ENCODE measurements at regions not wholly inside any gene's neighbourhood (a gene's known extent, or its start where the extent isn't known, plus 50 kb on each side); places are given as distances from the start of the nearest gene placed in this dataset.

- CTCF ChIA-PET: no interaction called here
- intact Hi-C loops (cut with micrococcal nuclease; ENCODE audit: unreplicated experiment) (no loop called here), in situ Hi-C loops (cut with MboI) (no loop called here)
- Histone ChIP-seq H3K27ac (ENCODE audit: control insufficient read depth, insufficient read depth) (no peak overlapping the region), H3K36me3 (ENCODE audit: control insufficient read depth in 2 of 2, insufficient read depth in 2 of 2, low read length in 1 of 2) (no peaks in the 10 kb centered on the region), H3K4me1 (ENCODE audit: control insufficient read depth, insufficient read depth, low read length) (no peaks in the 10 kb centered on the region), H3K9me3 (replicated peaks; ENCODE audit: control insufficient read depth, insufficient read depth, low read length) (no peaks in the 10 kb centered on the region), H3K27me3 (replicated peaks in 1 of 2; ENCODE audit: control insufficient read depth in 2 of 2, insufficient read depth in 2 of 2, low read length in 1 of 2) (no peaks in the 10 kb centered on the region), H3K79me2 (ENCODE audit: control insufficient read depth, insufficient read depth, low read length) (no peaks in the 10 kb centered on the region), H3K9ac (ENCODE audit: control insufficient read depth, insufficient read depth, low read length) (no peak overlapping the region), H3K4me2 (ENCODE audit: control insufficient read depth, insufficient read depth) (no peak overlapping the region), H3K4me3 (no peak overlapping the region), H4K20me1 (ENCODE audit: control insufficient read depth, insufficient read depth) (no peaks in the 10 kb centered on the region), H2AFZ (ENCODE audit: control insufficient read depth, low read depth, low read length) (no peak overlapping the region)
- FAIRE-seq (no peak), ATAC-seq (no peak), DNase-seq (ENCODE audit: low read depth, low spot score) (no peak)
- RAD21 ChIA-PET (ENCODE audit: unreplicated experiment): no interaction called here
- TF ChIP-seq EP300 (IDR thresholded peaks at IDR 0.05; ENCODE audit: borderline replicate concordance in 1 of 2, control insufficient read depth in 1 of 2, low read depth in 2 of 2, low read length in 2 of 2): no peak
- TF ChIP-seq, protein P1, sequence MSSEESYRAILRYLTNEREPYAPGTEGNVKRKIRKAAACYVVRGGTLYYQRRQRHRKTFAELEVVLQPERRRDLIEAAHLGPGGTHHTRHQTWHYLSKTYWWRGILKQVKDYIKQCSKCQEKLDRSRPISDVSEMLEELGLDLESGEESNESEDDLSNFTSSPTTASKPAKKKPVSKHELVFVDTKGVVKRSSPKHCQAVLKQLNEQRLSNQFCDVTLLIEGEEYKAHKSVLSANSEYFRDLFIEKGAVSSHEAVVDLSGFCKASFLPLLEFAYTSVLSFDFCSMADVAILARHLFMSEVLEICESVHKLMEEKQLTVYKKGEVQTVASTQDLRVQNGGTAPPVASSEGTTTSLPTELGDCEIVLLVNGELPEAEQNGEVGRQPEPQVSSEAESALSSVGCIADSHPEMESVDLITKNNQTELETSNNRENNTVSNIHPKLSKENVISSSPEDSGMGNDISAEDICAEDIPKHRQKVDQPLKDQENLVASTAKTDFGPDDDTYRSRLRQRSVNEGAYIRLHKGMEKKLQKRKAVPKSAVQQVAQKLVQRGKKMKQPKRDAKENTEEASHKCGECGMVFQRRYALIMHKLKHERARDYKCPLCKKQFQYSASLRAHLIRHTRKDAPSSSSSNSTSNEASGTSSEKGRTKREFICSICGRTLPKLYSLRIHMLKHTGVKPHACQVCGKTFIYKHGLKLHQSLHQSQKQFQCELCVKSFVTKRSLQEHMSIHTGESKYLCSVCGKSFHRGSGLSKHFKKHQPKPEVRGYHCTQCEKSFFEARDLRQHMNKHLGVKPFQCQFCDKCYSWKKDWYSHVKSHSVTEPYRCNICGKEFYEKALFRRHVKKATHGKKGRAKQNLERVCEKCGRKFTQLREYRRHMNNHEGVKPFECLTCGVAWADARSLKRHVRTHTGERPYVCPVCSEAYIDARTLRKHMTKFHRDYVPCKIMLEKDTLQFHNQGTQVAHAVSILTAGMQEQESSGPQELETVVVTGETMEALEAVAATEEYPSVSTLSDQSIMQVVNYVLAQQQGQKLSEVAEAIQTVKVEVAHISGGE (CRISPR knock-in tag; IDR thresholded peaks at IDR 0.05): no peak
- POLR2A ChIA-PET: no interaction called here
- WGBS (ENCODE audit: insufficient coverage, insufficient replicate concordance, low lambda C conversion rate, missing lambda C conversion rate): 88% methylated on average over 1 of the region's 1 CpG
- no TSS peak for BruUV-seq (replicated peaks)
- SMC1A ChIA-PET (ENCODE audit: uncharacterized antibody, unreplicated experiment): no interaction called here
These were observed 336.0 kb downstream of the TBC1D4 start for GRCh38 chr13:75145927-75146326.

DNA sequence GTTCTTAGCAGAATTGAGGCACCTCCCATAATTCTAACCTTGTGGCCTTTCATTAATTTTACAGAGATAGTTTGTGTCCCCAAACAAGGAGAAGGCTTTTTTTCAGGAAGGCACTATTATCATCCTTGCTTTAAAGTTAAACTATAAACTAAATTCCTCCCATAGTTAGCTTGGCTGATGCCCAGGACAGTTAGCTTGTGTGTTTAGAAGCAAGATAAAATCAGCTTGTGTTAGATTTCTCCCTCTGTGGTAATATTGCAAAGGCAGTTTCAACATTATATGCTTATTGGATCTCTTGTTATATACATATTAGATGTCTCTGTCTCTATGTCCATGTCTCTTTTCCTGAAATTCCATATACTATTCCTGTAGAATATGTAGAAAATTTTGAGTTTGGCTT, 342.7 kb downstream of the TBC1D4 start:
- RAD21 ChIA-PET (ENCODE audit: unreplicated experiment): no interaction called here
- Histone ChIP-seq H4K20me1 (ENCODE audit: control insufficient read depth, insufficient read depth) (no peaks in the 10 kb centered on the region), H3K4me2 (ENCODE audit: control insufficient read depth, insufficient read depth) (no peak overlapping the region), H2AFZ (ENCODE audit: control insufficient read depth, low read depth, low read length) (no peak overlapping the region), H3K27me3 (replicated peaks in 1 of 2; ENCODE audit: control insufficient read depth in 2 of 2, insufficient read depth in 2 of 2, low read length in 1 of 2) (no peaks in the 10 kb centered on the region), H3K79me2 (ENCODE audit: control insufficient read depth, insufficient read depth, low read length) (no peaks in the 10 kb centered on the region), H3K9ac (ENCODE audit: control insufficient read depth, insufficient read depth, low read length) (no peak overlapping the region), H3K9me3 (replicated peaks; ENCODE audit: control insufficient read depth, insufficient read depth, low read length) (no peaks in the 10 kb centered on the region), H3K36me3 (ENCODE audit: control insufficient read depth in 2 of 2, insufficient read depth in 2 of 2, low read length in 1 of 2) (no peaks in the 10 kb centered on the region), H3K4me1 (ENCODE audit: control insufficient read depth, insufficient read depth, low read length) (no peaks in the 10 kb centered on the region), H3K4me3 (no peak overlapping the region), H3K27ac (ENCODE audit: control insufficient read depth, insufficient read depth) (no peak overlapping the region)
- intact Hi-C loops (cut with micrococcal nuclease; ENCODE audit: unreplicated experiment) (no loop called here), in situ Hi-C loops (cut with MboI) (no loop called here)
- BruUV-seq (replicated peaks): no TSS peak
- SMC1A ChIA-PET (ENCODE audit: uncharacterized antibody, unreplicated experiment): no interaction called here
- ATAC-seq: no peak
- CTCF ChIA-PET: interaction anchor here (1.4 kb wide), 1 partner anchor 14 kb away, joined by 3 read pairs; no protein-coding TSS in a partner anchor
- POLR2A ChIA-PET: no interaction called here
- no peak for DNase-seq (ENCODE audit: low read depth, low spot score)
- no peak for FAIRE-seq
- no peak for TF ChIP-seq ZNF274 (IDR thresholded peaks at IDR 0.05; ENCODE audit: insufficient read depth, insufficient read length)
- TF ChIP-seq, protein P2, sequence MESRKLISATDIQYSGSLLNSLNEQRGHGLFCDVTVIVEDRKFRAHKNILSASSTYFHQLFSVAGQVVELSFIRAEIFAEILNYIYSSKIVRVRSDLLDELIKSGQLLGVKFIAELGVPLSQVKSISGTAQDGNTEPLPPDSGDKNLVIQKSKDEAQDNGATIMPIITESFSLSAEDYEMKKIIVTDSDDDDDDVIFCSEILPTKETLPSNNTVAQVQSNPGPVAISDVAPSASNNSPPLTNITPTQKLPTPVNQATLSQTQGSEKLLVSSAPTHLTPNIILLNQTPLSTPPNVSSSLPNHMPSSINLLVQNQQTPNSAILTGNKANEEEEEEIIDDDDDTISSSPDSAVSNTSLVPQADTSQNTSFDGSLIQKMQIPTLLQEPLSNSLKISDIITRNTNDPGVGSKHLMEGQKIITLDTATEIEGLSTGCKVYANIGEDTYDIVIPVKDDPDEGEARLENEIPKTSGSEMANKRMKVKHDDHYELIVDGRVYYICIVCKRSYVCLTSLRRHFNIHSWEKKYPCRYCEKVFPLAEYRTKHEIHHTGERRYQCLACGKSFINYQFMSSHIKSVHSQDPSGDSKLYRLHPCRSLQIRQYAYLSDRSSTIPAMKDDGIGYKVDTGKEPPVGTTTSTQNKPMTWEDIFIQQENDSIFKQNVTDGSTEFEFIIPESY (IDR thresholded peaks at IDR 0.05): no peak
- TF ChIP-seq ELK1 (IDR thresholded peaks at IDR 0.05; ENCODE audit: low read depth, low read length): no peak
- TF ChIP-seq TBL1XR1 (IDR thresholded peaks at IDR 0.05; ENCODE audit: low read depth, low read length): no peak
- no peak for TF ChIP-seq MYB (IDR thresholded peaks at IDR 0.05; ENCODE audit: borderline replicate concordance, low read depth, low read length)
- TF ChIP-seq ZNF384 (IDR thresholded peaks at IDR 0.05; ENCODE audit: borderline replicate concordance, low read depth, low read length): no peak
- TF ChIP-seq BMI1 (IDR thresholded peaks at IDR 0.05; ENCODE audit: borderline replicate concordance): no peak
- TF ChIP-seq ZNF24 (IDR thresholded peaks at IDR 0.05): no peak
- TF ChIP-seq PKNOX1 (IDR thresholded peaks at IDR 0.05): no peak
